MCF 10A (cell line): ENCODE measurements at regions not wholly inside any gene's neighbourhood (a gene's known extent, or its start where the extent isn't known, plus 50 kb on each side); places are given as distances from the start of the nearest gene placed in this dataset.
"Not testable (repeated sequence)": the region's sequence is repeated elsewhere in the genome, so short reads cannot be mapped to it uniquely, and the experiment has no call there.

Experiments
- BruUV-seq: library from RNA; stranded (reverse); fragments of 400-500 nt; replicated peaks from 2 replicates; lab custom pipeline; 2021; lab: Mats Ljungman, UMichigan
- CTCF ChIA-PET: fragments of 300-600 bp; sonication (Branson Sonifier 250); formaldehyde crosslinking; extraction: SDS; loops from one replicate; lab custom pipeline; 2021; ENCODE audit warnings: antibody characterized with exemption, inconsistent platforms; lab: Yijun Ruan, JAX
- POLR2A ChIA-PET: fragments of 300-600, 350-650 bp; sonication (Branson Sonifier 250); formaldehyde crosslinking; extraction: SDS; loops from one replicate; lab custom pipeline; 2020; ENCODE audit warnings: antibody characterized with exemption, inconsistent platforms; lab: Yijun Ruan, JAX
- DNase-seq: peaks from one replicate; pipeline ENCODE4 v3.0.0-alpha.2; 2018; ENCODE audit not compliant: unreplicated experiment
- H3K27ac Mint-ChIP-seq: one replicate; pipeline ENCODE4 v1.8.0; 2022; ENCODE audit warnings: mild to moderate bottlenecking, low read depth, mixed read lengths; ENCODE audit not compliant: unreplicated experiment
- H3K27me3 Mint-ChIP-seq: one replicate; pipeline ENCODE4 v1.8.0; 2022; ENCODE audit warnings: mixed read lengths; ENCODE audit not compliant: insufficient read depth, unreplicated experiment
- H3K36me3 Mint-ChIP-seq: one replicate; pipeline ENCODE4 v1.8.0; 2022; ENCODE audit warnings: mild to moderate bottlenecking, moderate library complexity, mixed read lengths; ENCODE audit not compliant: insufficient read depth, unreplicated experiment
- H3K4me1 Mint-ChIP-seq: one replicate; pipeline ENCODE4 v1.8.0; 2022; ENCODE audit warnings: mixed read lengths; ENCODE audit not compliant: insufficient read depth, unreplicated experiment
- H3K4me3 Mint-ChIP-seq: one replicate; pipeline ENCODE4 v1.8.0; 2022; ENCODE audit warnings: mild to moderate bottlenecking, moderate library complexity, mixed read lengths; ENCODE audit not compliant: unreplicated experiment
- H3K9me3 Mint-ChIP-seq: one replicate; pipeline ENCODE4 v1.8.0; 2022; ENCODE audit warnings: mixed read lengths; ENCODE audit not compliant: unreplicated experiment
- intact Hi-C: fragments of 100-400 bp; cut with micrococcal nuclease; formaldehyde crosslinking; loops from 2 replicates; pipeline ENCODE4 v1.14.1; 2022
- TF ChIP-seq, protein P1 (sequence below): fragments of 200-600 bp; IDR thresholded peaks from one replicate; pipeline ENCODE4 v1.8.0; 2022; ENCODE audit warnings: antibody characterized with exemption, mild to moderate bottlenecking; ENCODE audit not compliant: unreplicated experiment

DNA sequence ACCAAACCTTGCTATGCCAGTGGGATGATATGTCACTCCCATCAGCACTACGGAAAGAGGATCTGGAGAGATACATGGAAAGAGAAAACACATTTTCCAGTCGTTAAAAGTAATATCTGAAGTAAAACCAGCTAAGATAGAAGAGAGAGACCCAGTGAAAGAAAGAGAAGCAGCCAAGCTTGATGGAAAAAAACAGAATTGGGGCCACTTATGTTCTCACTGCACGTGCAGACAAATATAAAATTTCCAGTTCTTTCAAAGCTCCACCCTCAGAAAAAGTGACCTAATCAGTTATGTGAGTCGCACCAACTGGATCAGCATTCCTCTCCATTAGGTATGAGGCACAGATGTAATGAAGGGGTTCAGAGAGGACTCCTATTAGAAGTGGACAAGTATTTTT is 266.1 kb downstream of the MTERF1 start:
- intact Hi-C loops: no loop called here
- ChIA-PET POLR2A (no interaction called here), CTCF (no interaction called here)
- BruUV-seq: no TSS peak
- Mint-ChIP-seq H3K4me3 (no peak overlapping the region), H3K27me3 (no peaks in the 10 kb centered on the region), H3K9me3 (no peaks in the 10 kb centered on the region), H3K4me1 (peaks cover 6% of the 10 kb centered on the region), H3K36me3 (no peaks in the 10 kb centered on the region), H3K27ac (no peak overlapping the region)
- no peak for DNase-seq
- TF ChIP-seq, protein P1, sequence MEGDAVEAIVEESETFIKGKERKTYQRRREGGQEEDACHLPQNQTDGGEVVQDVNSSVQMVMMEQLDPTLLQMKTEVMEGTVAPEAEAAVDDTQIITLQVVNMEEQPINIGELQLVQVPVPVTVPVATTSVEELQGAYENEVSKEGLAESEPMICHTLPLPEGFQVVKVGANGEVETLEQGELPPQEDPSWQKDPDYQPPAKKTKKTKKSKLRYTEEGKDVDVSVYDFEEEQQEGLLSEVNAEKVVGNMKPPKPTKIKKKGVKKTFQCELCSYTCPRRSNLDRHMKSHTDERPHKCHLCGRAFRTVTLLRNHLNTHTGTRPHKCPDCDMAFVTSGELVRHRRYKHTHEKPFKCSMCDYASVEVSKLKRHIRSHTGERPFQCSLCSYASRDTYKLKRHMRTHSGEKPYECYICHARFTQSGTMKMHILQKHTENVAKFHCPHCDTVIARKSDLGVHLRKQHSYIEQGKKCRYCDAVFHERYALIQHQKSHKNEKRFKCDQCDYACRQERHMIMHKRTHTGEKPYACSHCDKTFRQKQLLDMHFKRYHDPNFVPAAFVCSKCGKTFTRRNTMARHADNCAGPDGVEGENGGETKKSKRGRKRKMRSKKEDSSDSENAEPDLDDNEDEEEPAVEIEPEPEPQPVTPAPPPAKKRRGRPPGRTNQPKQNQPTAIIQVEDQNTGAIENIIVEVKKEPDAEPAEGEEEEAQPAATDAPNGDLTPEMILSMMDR: no peak

DNA sequence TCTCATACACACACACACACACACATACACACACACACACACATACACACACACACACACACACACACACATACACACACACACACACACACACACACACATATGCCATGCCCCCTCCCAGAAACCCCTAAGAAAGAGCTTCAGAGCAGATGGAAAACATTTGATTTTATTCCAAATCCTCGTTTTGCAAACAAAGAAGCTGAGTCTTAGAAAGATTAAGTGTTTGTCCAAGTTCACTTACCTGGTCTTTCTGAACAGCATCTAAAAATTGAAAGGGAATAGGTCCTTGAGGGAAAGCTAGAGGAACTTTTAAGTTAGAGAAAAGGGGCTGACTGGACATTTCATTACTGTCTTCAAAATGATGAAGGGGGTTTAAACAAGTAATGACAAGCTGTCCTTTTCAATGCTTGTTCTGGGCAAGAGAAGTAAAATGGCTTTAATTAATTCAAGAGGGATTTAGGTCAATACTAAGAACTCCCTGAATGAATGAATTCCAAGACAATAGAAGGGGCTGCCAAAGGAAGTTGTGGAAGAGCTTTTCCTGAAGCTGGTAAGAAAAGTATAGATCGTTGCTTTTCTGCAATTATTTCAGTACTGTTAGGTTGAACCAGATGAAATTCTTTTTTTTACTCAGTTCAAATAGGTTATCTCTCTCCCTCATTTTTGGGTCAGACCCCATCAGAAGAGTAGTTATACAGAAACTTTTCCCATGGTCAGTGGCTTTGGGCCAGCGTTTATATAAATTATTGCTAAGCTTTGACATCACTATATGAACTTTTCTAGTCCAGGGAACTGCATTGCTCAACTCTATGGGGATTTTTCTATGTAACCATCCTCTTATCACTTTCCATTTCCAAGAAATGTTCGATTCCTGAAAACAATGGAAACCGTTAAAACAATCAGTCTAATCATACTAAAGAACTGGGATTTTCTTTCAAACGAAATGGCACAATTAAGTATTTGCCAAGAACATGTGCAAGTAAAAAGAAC is 261.4 kb downstream of the MTERF1 start:
- intact Hi-C loops: no loop called here
- Mint-ChIP-seq H3K4me3 (no peak overlapping the region), H3K27me3 (no peaks in the 10 kb centered on the region), H3K27ac (no peak overlapping the region), H3K36me3 (no peaks in the 10 kb centered on the region), H3K9me3 (no peaks in the 10 kb centered on the region), H3K4me1 (no peaks in the 10 kb centered on the region)
- POLR2A ChIA-PET: no interaction called here
- TF ChIP-seq, protein P1: no peak
- BruUV-seq: no TSS peak
- DNase-seq: no peak
- CTCF ChIA-PET: no interaction called here

DNA sequence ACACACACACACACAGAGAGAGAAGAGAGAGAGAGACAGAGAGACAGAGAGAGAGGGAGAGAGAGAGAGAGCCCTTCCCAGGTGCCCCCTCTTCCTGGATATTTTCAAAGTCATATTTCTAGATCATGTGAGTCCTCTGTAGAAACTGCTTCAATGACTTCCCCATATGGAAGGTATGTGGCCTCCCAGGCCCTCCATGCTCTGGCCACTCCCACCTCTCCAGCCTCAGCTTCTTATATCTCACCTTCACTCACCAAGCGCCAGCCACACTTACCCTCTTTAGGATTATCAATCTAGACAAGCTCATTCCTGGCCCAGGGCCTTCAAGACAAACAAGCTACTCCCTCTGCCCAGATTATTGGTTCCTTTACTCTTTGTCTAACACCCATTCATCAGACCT is 259.7 kb downstream of the MTERF1 start:
- CTCF ChIA-PET: no interaction called here

DNA sequence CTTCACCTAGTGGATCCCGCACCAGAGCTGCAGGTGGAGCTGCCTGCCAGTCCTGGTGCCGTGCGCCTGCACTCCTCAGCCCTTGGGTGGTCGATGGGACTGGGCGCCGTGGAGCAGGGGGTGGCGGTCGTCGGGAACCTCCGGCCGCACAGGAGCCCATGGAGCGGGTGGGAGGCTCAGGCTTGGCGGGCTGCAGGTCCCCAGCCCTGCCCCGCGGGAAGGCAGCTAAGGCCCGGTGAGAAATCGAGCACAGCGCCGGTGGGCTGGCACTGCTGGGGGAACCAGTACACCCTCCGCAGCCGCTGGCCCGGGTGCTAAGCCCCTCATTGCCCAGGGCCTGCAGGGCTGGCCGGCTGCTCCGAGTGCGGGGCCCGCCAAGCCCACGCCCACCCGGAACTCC is 253.2 kb downstream of the MTERF1 start:
- H3K27me3 Mint-ChIP-seq, H3K4me3 Mint-ChIP-seq, intact Hi-C loops, H3K9me3 Mint-ChIP-seq, H3K36me3 Mint-ChIP-seq, H3K4me1 Mint-ChIP-seq, DNase-seq, BruUV-seq, H3K27ac Mint-ChIP-seq: not testable (repeated sequence)
- POLR2A ChIA-PET: interaction anchor here (0.6 kb wide), 1 partner anchor 118 kb away, joined by 3 read pairs; no protein-coding TSS in a partner anchor
- CTCF ChIA-PET: interaction anchor here (0.8 kb wide), 1 partner anchor 1140 kb away, joined by 3 read pairs; no protein-coding TSS in a partner anchor

More for the DNA sequence above, 259.7 kb downstream of the MTERF1 start:
- Mint-ChIP-seq H3K36me3 (no peaks in the 10 kb centered on the region), H3K27ac (no peak overlapping the region), H3K9me3 (no peaks in the 10 kb centered on the region), H3K4me3 (no peak overlapping the region), H3K27me3 (no peaks in the 10 kb centered on the region), H3K4me1 (no peaks in the 10 kb centered on the region)
- TF ChIP-seq, protein P1: no peak
- POLR2A ChIA-PET: interaction anchor here (0.8 kb wide), 1 partner anchor 162 kb away, joined by 3 read pairs; no protein-coding TSS in a partner anchor
- DNase-seq: no peak
- intact Hi-C loops: no loop called here
- BruUV-seq: no TSS peak
